Mesenchymal stem cell (in vitro differentiated cells and primary cell): ENCODE measurements at regions not wholly inside any gene's neighbourhood (a gene's known extent, or its start where the extent isn't known, plus 50 kb on each side); places are given as distances from the start of the nearest gene placed in this dataset.

Experiments
- DNase-seq: peaks from one replicate; pipeline ENCODE4 v3.0.0-alpha.2; 2013
- H2AFZ ChIP-seq: one replicate; pipeline ENCODE4 v1.6.1; 2013; ENCODE audit warnings: low read depth, mild to moderate bottlenecking, control low read depth, inconsistent platforms, low read length, moderate library complexity
- H2AK5ac ChIP-seq: 2 replicates; pipeline ENCODE4 v1.6.1; 2013; ENCODE audit warnings: low read length, moderate library complexity, mild to moderate bottlenecking, inconsistent platforms; ENCODE audit not compliant: severe bottlenecking
- H2BK120ac ChIP-seq: one replicate; pipeline ENCODE4 v1.6.1; 2013; ENCODE audit warnings: low read depth, mild to moderate bottlenecking, inconsistent platforms, low read length, moderate library complexity
- H2BK12ac ChIP-seq, 2 experiments: one replicate each; pipeline ENCODE4 v1.6.1; 2013; ENCODE audit warnings: inconsistent platforms in 2 of 2, low read length in 2 of 2, mild to moderate bottlenecking in 2 of 2, moderate library complexity in 2 of 2, control low read depth in 1 of 2
- H2BK15ac ChIP-seq: one replicate; pipeline ENCODE4 v1.6.1; 2013; ENCODE audit warnings: mild to moderate bottlenecking, low read depth, inconsistent platforms; ENCODE audit not compliant: poor library complexity, severe bottlenecking
- H2BK5ac ChIP-seq: 2 replicates; pipeline ENCODE4 v1.6.1; 2013; ENCODE audit warnings: low read depth, mild to moderate bottlenecking, low read length, control low read depth, inconsistent platforms; ENCODE audit not compliant: poor library complexity, severe bottlenecking
- H3K14ac ChIP-seq, 2 experiments: one replicate each; pipeline ENCODE4 v1.6.1; 2013; ENCODE audit warnings: inconsistent platforms in 2 of 2, low read length in 2 of 2, control low read depth in 1 of 2, mild to moderate bottlenecking in 1 of 2, moderate library complexity in 1 of 2
- H3K18ac ChIP-seq, 2 experiments: one replicate each; pipeline ENCODE4 v1.6.1; 2013; ENCODE audit warnings: inconsistent platforms in 2 of 2, low read length in 2 of 2, control low read depth in 1 of 2, low read depth in 1 of 2, mild to moderate bottlenecking in 1 of 2
- H3K23ac ChIP-seq, 2 experiments: one replicate each; pipeline ENCODE4 v1.6.1; 2013; ENCODE audit warnings: inconsistent platforms in 2 of 2, low read length in 2 of 2, mild to moderate bottlenecking in 2 of 2, moderate library complexity in 2 of 2, control low read depth in 1 of 2
- H3K27ac ChIP-seq: 2 replicates; pipeline ENCODE4 v1.5.1; 2013; ENCODE audit warnings: mild to moderate bottlenecking, moderate library complexity, low read length, control low read depth, inconsistent platforms; ENCODE audit not compliant: poor library complexity, severe bottlenecking
- H3K27me3 ChIP-seq, 2 experiments: 2 replicates each; pipeline versions ENCODE4 v1.6.1 to v1.7.0; 2013; ENCODE audit warnings: low read length in 2 of 2, mild to moderate bottlenecking in 2 of 2, moderate library complexity in 2 of 2, control low read depth in 1 of 2, inconsistent platforms in 1 of 2; ENCODE audit not compliant: control insufficient read depth in 1 of 2, insufficient read depth in 1 of 2
- H3K36me3 ChIP-seq, 2 experiments: 2 replicates each; pipeline versions ENCODE4 v1.6.1 to v1.7.0; 2013; ENCODE audit warnings: low read length in 2 of 2, control low read depth in 1 of 2, inconsistent platforms in 1 of 2, low read depth in 1 of 2, mild to moderate bottlenecking in 1 of 2; ENCODE audit not compliant: insufficient read depth in 2 of 2, control insufficient read depth in 1 of 2
- H3K4ac ChIP-seq, 2 experiments: one replicate each; pipeline ENCODE4 v1.6.1; 2013; ENCODE audit warnings: inconsistent platforms in 2 of 2, low read length in 2 of 2, mild to moderate bottlenecking in 2 of 2, moderate library complexity in 2 of 2, control low read depth in 1 of 2, low read depth in 1 of 2
- H3K4me1 ChIP-seq: 2 replicates; pipeline ENCODE4 v1.6.1; 2013; ENCODE audit warnings: low read depth, low read length, control low read depth; ENCODE audit not compliant: control insufficient read depth, insufficient read depth
- H3K4me2 ChIP-seq: 2 replicates; pipeline ENCODE4 v1.6.1; 2013; ENCODE audit warnings: low read length, mild to moderate bottlenecking, inconsistent platforms; ENCODE audit not compliant: poor library complexity, severe bottlenecking
- H3K4me3 ChIP-seq, 2 experiments: 2 replicates each; pipeline versions ENCODE4 v1.5.1 to v1.7.0; 2013; ENCODE audit warnings: low read length in 2 of 2, mild to moderate bottlenecking in 2 of 2, control low read depth in 1 of 2, low read depth in 1 of 2; ENCODE audit not compliant: insufficient read depth in 1 of 2
- H3K79me1 ChIP-seq: replicated peaks from 2 replicates; pipeline ENCODE4 v1.6.1; 2013; ENCODE audit warnings: mild to moderate bottlenecking, control low read depth, low read length, inconsistent platforms; ENCODE audit not compliant: poor library complexity, severe bottlenecking
- H3K9ac ChIP-seq: 2 replicates; pipeline ENCODE4 v1.7.0; 2013; ENCODE audit warnings: mild to moderate bottlenecking, low read length, moderate library complexity
- H3K9me3 ChIP-seq: 2 replicates; pipeline ENCODE4 v1.7.0; 2013; ENCODE audit warnings: mild to moderate bottlenecking, low read length; ENCODE audit not compliant: control insufficient read depth
- H4K8ac ChIP-seq: one replicate; pipeline ENCODE4 v1.6.1; 2013; ENCODE audit warnings: inconsistent platforms, mild to moderate bottlenecking, low read length, moderate library complexity
- H4K91ac ChIP-seq: one replicate; pipeline ENCODE4 v1.6.1; 2013; ENCODE audit warnings: mild to moderate bottlenecking, low read length, inconsistent platforms
- WGBS: methylation state at CpG from one replicate; pipeline ENCODE4 v1.1.7; 2013; ENCODE audit warnings: mixed read lengths; 5-methylcytosine and 5-hydroxymethylcytosine counted together

- H2AK5ac ChIP-seq: no peak overlapping the region
- DNase-seq: peak; percentile 61
- H2BK5ac ChIP-seq: no peak overlapping the region
- H3K4me3 ChIP-seq: no peak overlapping the region
- no peaks in the 10 kb centered on the region for H3K79me1 ChIP-seq
- no peaks in the 10 kb centered on the region for H3K4me1 ChIP-seq
- H3K36me3 ChIP-seq: no peaks in the 10 kb centered on the region
- no peaks in the 10 kb centered on the region for H3K9me3 ChIP-seq
- H4K8ac ChIP-seq: peak overlapping the region; percentile 12
- no peak overlapping the region for H2AFZ ChIP-seq
- no peak overlapping the region for H3K14ac ChIP-seq
- H2BK15ac ChIP-seq: no peak overlapping the region
- H4K91ac ChIP-seq: no peak overlapping the region
- no peak overlapping the region for H3K4ac ChIP-seq
- no peak overlapping the region for H3K23ac ChIP-seq
- no peak overlapping the region for H2BK12ac ChIP-seq
- H2BK120ac ChIP-seq: no peak overlapping the region
- H3K18ac ChIP-seq: peak overlapping the region in 1 of 2 experiments; percentile 57
- WGBS: 48% methylated on average over 2 of the region's 5 CpGs
- H3K27ac ChIP-seq: no peak overlapping the region
- H3K27me3 ChIP-seq: no peaks in the 10 kb centered on the region
- no peak overlapping the region for H3K9ac ChIP-seq
- H3K4me2 ChIP-seq: no peak overlapping the region
Observed at GRCh38 chr7:13115157-13115772, 427.8 kb downstream of the ARL4A start.

GRCh38 chr7:13115855-13116254 lies 428.4 kb downstream of the ARL4A start:
- no peak overlapping the region for H3K27ac ChIP-seq
- no peaks in the 10 kb centered on the region for H3K9me3 ChIP-seq
- H3K79me1 ChIP-seq: no peaks in the 10 kb centered on the region
- no peak overlapping the region for H3K4me2 ChIP-seq
- H2AFZ ChIP-seq: no peak overlapping the region
- H3K36me3 ChIP-seq: no peaks in the 10 kb centered on the region
- H3K23ac ChIP-seq: no peak overlapping the region
- no peaks in the 10 kb centered on the region for H3K27me3 ChIP-seq
- H3K4ac ChIP-seq: no peak overlapping the region
- no peak overlapping the region for H3K18ac ChIP-seq
- no peak overlapping the region for H2BK12ac ChIP-seq
- peak; percentile 10 for DNase-seq
- H2BK5ac ChIP-seq: no peak overlapping the region
- no peak overlapping the region for H2BK120ac ChIP-seq
- H4K91ac ChIP-seq: no peak overlapping the region
- H3K9ac ChIP-seq: no peak overlapping the region
- H3K4me3 ChIP-seq: no peak overlapping the region
- H4K8ac ChIP-seq: no peak overlapping the region
- no peaks in the 10 kb centered on the region for H3K4me1 ChIP-seq
- no peak overlapping the region for H3K14ac ChIP-seq
- H2AK5ac ChIP-seq: no peak overlapping the region
- no peak overlapping the region for H2BK15ac ChIP-seq

- Histone ChIP-seq H3K9me3 (no peaks in the 10 kb centered on the region), H2AK5ac (no peak overlapping the region), H3K79me1 (no peaks in the 10 kb centered on the region), H3K27me3 (no peaks in the 10 kb centered on the region), H2BK120ac (no peak overlapping the region), H3K4me3 (no peak overlapping the region), H3K27ac (no peak overlapping the region), H3K36me3 (no peaks in the 10 kb centered on the region), H3K18ac (no peak overlapping the region), H4K8ac (no peak overlapping the region), H2BK12ac (no peak overlapping the region), H2BK15ac (no peak overlapping the region), H2AFZ (no peak overlapping the region), H4K91ac (no peak overlapping the region), H3K4me2 (no peak overlapping the region), H3K14ac (no peak overlapping the region), H3K23ac (no peak overlapping the region), H2BK5ac (no peak overlapping the region), H3K4me1 (no peaks in the 10 kb centered on the region), H3K4ac (no peak overlapping the region), H3K9ac (no peak overlapping the region)
- no CpG with 5 or more reads among the region's 2 CpGs for WGBS
- DNase-seq: peak; percentile 37
Observed at GRCh38 chr7:13117103-13117502, 429.7 kb downstream of the ARL4A start.

- no peak overlapping the region for H4K91ac ChIP-seq
- no peaks in the 10 kb centered on the region for H3K9me3 ChIP-seq
- DNase-seq: no peak
- no peak overlapping the region for H3K14ac ChIP-seq
- H3K4ac ChIP-seq: no peak overlapping the region
- no peak overlapping the region for H4K8ac ChIP-seq
- H3K9ac ChIP-seq: no peak overlapping the region
- no peak overlapping the region for H3K4me2 ChIP-seq
- no peak overlapping the region for H3K23ac ChIP-seq
- H3K4me3 ChIP-seq: no peak overlapping the region
- H2BK120ac ChIP-seq: no peak overlapping the region
- H2BK15ac ChIP-seq: no peak overlapping the region
- no peaks in the 10 kb centered on the region for H3K36me3 ChIP-seq
- H3K18ac ChIP-seq: no peak overlapping the region
- no peaks in the 10 kb centered on the region for H3K79me1 ChIP-seq
- no peaks in the 10 kb centered on the region for H3K27me3 ChIP-seq
- H2BK5ac ChIP-seq: no peak overlapping the region
- no peak overlapping the region for H2AK5ac ChIP-seq
- H2BK12ac ChIP-seq: no peak overlapping the region
- H3K27ac ChIP-seq: no peak overlapping the region
- H2AFZ ChIP-seq: no peak overlapping the region
- no peaks in the 10 kb centered on the region for H3K4me1 ChIP-seq
Observed at GRCh38 chr7:13117592-13117991, 430.2 kb downstream of the ARL4A start.
